GM19397 (cell line): ENCODE measurements at regions not wholly inside any gene's neighbourhood (a gene's known extent, or its start where the extent isn't known, plus 50 kb on each side); places are given as distances from the start of the nearest gene placed in this dataset.

ENCODE experiments used
- ATAC-seq: cut with Tn5 transposase; IDR thresholded peaks from one replicate; pipeline ENCODE4 v1.9.1; 2021; ENCODE audit warnings: mild to moderate bottlenecking, moderate library complexity; ENCODE audit not compliant: unreplicated experiment

DNA sequence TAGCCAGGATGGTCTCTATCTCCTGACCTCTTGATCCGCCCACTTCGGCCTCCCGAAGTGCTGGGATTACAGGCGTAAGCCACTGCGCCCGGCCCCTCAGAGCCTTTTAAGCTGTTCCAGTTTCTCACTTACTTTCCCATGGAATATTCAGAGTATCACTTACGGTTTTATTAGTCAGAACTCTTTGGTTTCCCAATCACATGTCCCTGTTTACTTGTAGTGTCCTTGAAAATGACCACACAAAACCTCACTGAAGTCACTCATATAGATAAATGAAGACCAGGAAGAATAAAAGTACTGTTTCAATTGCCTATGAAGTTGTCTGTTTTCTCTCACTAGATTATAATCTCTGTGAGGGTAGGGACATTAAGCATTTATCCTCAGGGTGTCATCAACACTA lies 217.2 kb upstream of the HCCS start:
- no peak for ATAC-seq

DNA sequence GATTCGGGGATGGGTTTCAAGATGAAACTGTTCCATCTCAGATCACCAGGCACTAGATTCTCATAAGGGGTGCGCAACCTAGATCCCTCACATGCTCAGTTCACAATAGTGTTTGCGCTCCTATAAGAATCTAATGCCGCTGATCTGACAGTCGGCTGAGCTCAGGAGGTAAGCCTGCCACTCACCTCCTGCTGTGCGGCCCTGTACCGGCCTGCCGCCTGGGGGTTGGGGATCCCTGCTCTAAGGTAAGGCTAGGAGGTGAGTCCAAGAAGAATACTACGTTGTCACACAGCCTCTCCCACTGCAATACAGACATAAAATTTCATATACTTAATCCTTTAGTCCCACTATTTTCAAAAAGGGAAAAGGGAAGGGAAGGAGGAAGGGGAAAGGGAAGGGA lies 213.4 kb upstream of the HCCS start:
- ATAC-seq = no peak

DNA sequence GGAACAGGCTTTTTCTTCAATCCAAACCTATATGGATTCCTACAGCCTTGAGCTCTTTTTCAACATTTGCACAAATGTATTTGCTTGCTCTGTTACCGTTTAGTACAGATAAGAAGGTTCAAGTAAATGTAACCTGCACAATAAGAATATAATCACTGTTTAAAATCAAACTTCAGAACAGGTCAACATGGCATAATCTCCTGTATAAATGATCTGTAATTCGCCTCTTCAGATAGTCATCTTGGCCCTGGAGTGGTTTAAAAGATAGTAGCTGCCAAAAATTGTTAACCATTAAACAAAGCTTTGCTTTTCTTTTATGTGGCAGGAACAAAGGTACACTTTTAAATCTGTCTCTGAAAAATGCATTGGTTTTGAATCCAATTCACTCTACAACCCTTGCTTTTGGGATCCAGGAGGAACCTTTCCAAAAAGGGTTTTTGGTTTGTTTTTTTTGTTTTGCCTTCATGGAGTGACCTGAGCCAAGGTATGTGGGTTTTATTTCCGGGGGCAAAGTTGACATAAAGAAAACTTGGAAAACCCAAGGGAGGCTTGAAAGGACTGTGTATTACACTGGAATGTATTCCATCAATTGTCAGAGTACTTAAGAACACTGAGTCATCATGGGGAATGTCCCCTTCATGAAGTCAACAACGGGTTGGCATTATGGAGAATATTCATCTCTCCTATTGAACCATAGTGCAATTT lies 210.4 kb upstream of the HCCS start:
- ATAC-seq = no peak

DNA sequence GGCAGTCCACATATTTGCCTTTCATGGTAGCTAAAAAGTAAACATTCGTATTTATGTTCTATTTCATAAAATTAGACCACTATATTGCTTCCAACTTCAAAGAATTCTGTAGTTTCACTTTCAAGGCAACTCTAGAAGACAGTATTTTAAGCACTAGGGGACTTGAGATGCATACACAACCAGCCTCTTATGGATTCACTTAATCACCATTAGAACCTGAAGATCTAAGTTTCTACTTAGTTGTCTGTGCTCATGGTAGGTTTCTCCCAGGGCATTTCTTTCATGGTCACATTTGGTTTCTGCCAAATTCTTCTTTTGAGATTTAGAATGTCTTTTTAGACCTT lies 209.9 kb upstream of the HCCS start:
- ATAC-seq = no peak

DNA sequence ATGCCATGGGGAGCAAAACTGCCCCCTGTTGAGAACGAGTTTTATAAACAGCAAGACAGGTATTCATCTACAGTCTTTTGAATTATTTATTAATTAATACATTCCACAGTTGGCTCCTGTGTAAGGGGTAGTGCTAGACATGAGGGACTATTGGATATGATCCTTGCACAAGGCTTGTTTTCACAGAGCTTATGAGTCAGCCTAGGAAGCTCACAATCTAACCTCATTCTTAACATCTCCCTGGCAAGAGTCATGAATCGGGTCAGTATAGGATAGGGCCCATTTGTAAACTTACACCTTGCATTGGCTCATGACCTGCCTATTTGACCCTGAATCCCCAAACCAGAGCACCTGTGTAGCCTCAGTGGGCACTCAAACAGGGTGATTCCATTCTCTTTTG lies 209.1 kb upstream of the HCCS start:
- no peak for ATAC-seq

DNA sequence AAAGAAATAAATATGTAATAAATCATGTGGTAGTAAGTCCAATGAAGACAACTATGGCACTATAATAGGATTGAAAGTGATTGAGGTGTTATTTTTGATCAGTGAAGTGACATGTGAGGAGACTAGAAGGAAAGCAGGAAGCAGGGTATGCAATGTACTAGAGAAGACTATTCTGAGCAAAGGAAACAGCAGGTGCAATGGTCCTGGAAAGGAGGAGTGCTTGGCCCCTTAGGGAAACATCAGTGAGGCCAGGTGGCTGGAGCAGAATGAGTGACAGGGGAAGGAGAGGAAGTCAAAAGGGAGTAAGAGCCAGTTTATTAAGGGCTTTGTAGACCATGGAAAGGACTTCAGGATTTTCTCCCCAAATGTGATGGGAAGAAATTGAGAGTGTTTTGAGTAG lies 207.6 kb upstream of the HCCS start:
- no peak for ATAC-seq

DNA sequence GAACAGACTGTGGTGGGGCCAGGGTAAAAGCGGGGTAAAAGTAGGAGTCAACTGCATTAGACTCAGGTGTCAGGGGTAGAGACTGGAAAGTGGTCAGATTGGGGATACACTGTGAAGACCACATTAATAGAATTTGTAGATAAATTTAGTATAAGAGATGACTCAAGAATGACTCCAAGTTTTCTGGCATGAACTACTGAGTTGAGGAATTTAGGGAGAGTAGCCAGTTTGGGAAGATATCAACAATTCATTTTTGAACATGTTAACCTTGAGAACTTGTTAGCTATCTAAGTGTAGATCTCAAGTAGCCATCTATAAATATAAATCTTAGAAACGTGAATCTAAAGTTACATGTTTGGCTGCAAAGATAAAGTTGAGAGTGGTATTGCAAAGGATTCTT lies 206.9 kb upstream of the HCCS start:
- ATAC-seq = no peak

DNA sequence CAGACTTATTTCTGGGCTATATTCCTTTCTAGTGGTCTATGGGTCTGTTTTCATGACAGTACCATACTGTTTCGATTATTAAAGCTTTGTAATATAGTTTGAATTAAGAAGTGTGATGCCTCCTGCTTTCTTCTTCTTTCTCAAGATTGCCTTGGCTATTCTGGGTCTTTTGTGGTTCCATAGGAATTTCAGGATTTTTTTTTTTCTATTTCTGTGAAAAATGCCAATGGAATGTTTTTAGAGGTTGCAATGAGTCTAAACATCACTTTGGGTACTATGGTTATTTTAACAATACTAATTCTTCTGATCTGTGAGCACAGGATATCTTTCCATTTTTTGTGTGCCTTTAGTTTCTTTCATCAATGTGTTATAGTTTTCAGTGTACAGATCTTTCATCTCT lies 204.3 kb upstream of the HCCS start:
- ATAC-seq = no peak

DNA sequence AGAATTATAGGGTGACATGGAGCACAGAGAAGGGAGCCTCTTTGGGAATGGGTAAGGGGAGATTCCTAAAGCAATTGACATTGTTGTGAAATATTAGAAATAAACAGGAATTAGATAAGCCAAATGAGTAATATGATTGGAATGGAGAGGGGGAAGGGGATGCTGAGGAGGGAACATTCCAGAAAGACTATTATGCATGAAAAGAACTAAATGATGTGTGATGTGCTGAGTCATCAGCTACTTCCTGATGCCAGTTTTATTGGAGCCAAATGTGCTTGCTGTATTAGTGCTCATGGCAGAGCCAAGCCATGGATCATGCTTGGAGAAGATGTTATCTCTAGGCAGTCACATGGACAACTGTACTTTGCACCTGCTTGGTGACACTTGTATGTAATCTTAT lies 189.0 kb upstream of the HCCS start:
- no peak for ATAC-seq

DNA sequence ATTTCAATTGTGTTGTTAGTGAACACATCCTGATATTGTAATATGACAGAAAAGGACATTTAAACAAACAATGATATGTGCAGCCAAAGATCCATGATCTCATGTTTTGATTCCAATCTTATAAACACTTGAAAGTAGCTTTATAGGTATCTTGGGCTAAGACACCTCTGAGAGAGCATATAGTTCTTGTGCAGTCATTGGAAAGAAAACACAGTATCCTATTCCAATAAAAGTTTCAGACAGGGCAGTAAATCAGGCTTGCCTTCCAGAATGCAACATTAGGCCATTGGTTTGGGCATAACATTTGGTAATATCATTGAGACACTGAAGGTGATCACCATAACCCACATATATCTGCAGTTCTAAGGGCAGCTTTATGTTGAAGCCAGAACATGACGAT lies 188.3 kb upstream of the HCCS start:
- ATAC-seq = no peak

DNA sequence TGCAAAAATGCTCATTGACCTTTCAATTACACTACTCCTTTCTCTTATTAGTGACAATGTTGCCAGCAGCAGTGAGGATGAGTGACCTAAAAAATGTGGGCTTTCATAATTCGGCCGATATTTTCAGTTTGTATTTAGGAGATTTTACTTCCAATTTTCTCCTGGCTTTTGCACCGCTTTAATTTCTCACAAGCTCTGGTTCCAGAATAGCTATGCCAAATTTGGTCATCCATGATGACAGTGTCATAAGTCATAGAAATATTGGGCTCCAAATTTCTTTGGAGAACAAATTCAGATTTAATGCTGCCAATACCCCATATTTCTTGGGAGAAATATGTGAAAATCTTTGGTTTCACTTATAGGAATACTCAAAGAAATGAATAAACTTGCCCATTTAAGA lies 187.7 kb upstream of the HCCS start:
- ATAC-seq = no peak

DNA sequence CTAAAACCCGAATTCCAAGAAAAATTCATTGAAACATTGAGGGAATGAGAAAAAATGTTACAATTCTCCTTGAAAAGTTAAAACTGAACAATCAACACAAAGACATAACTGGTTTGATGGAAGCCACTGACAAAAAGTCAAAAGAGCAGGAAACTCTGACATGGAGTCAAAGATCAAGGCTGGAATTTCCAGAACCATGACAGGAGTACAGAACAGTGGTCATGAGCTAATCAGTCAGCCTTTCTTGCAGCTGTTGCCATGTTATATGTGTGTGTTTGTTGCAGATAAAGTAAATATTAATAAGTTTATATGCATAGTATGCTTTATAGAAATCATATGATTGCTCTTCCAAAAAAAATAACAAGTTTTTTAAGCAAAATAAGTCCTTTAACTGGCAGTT lies 184.7 kb upstream of the HCCS start:
- no peak for ATAC-seq

DNA sequence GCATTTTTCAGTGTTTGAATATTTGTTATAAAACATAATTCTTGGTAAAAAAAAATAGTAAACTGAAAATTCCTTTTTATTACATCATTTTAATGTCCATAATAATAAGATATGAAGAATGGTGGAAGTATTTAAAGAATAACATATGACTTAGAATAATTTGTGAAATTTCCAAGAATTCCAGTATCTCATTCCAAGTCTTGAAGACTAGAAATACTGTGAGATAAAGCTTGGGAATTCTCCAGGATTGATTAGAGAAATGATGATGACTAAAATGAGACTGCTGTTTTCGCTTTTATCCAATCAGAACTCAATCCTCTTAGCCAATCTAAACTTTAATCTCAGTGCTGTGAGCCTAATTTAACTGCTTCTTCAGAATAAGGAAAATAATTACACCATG lies 184.2 kb upstream of the HCCS start:
- ATAC-seq = no peak

DNA sequence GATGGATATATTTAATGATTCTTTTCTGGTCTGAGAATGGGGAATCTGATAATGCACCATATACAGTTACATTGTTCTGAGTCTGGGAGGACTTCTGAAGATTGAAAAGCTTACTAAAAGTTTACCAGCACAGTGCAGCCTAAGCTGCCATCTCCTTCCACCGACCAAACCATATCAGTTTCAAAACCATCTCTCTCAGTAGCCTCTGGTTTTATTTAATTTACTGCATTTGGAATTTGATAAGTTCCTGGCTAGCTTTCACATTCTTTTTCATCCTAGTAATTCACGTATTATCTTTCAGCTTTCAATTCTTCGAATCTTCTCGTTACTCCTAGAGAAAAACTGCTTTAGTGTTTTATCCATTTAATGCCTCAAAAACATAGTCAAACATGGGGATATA lies 181.4 kb upstream of the HCCS start:
- no peak for ATAC-seq

DNA sequence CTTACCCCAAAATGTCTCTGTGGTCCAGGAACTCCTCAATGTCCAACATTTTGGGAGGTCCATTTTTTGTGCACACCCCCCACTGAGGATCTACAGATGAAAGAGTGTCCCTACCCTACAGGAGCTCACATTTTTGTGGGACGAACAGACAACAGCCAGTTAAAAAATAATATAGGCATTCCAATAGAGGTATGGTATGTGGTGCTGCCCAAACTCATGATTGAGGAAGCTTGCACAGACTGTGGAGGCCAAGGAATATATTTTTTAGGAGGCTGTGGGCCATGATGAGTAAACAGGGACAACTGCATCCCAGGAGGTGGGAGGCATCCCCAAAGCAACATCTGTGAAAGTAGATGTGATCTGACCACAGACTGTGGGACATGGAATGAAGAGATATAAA lies 181.0 kb upstream of the HCCS start:
- ATAC-seq = no peak

DNA sequence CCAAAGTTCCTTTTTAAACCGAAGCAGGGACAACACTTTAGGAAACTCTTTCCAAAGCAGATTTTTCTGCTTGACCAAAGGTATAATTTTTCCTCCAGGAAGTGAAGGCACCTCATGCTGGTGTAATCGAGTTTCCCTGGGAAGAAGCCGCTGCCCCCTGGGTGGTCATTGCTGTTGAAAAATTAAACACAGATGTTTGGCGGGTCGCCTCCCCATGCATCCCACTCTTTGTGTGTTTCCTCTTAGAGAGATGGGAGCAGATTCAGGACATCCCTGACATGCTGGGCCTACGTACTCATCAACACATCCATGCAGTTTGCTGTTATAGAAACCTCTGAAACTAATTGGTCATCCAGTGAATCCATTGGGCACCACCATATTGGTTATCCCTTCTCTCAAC lies 179.2 kb upstream of the HCCS start:
- ATAC-seq = no peak

DNA sequence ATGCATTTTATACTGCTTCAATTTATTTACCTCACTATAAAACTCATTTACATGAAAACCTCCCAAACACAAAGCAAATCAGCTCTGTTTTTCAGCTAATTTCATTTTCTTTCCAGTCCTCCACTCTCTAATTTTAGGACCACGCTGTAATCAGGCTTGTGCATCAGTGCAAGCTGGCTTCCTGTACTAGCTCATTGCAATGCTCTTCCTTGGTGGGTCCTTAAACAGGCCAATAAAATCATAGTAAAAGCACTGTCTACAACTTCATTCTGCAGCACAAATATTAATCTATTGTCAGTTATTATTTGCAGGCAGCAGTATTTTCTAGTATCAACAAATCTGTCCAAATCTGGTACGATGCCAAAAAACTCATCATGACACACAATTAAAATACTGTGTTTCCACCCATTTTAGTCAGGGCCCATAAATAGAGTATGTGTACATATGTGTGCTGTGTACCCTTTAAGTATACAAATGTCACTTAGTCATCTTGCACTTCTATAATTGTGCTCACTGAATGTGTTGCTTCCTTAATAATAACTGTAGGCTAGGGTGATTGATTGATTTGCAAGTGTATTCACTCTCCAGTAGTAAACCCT lies 178.2 kb upstream of the HCCS start:
- no peak for ATAC-seq

DNA sequence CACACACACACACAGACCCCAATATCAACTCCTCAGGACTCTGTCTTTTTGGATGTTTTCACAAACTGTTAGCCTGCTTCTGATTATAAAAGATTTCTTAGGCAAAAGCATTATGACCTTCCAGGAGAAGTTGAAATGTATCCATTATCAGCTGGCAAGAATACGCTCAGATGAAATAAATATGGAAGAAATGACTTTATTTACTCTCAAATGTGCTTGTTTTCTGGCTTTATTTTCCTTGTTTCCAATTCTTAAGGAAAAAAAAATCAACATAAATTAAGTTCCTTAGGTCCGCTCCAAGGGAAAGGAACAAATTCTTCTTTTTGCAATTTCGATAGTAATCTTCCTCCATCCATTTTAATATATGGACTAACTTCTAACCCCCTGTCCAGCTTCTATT lies 175.6 kb upstream of the HCCS start:
- no peak for ATAC-seq

DNA sequence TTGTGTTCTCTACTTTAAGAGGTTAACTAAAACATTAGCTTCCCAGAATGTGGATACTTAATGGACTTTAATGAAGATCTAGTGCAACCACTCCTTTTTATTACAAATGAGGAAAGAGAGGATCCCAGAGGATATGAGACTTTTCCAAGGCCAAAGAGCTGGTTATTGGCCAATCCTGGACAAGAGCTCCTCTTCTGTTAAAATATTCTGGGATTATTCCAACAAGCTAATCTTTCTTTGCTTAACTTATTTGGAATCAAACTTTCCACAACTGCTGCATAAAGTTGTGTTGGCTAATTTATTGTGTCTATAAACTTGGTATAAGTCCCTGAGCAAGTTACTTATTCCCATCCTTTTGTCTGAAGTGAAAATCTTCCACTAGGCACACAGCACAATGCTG lies 174.2 kb upstream of the HCCS start:
- ATAC-seq = no peak

DNA sequence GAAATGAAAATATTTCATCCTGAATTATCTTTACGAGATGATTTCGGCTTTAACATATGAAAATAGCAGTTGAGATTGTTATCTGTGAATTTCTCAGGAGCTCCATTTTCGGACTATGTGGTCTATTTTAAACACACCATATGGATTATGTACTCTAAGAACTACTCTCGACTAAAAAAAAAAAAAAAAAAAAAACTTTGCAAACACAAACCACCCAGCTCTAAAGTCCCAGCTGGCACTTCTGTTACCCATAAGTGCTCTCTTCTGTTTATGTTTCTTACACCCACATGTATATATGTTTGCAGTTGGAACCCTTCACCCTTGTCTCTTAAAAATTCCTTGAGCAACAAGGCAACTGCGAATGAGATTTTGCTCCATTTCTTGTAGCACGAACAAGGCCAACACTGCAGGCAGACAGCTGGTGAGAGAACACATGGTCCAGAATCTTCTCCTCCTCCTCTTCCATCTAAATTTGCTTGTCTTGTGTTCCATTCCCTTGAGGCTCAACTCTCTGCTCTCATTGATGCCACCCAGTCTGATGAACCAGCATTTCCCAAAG lies 172.7 kb upstream of the HCCS start:
- no peak for ATAC-seq

DNA sequence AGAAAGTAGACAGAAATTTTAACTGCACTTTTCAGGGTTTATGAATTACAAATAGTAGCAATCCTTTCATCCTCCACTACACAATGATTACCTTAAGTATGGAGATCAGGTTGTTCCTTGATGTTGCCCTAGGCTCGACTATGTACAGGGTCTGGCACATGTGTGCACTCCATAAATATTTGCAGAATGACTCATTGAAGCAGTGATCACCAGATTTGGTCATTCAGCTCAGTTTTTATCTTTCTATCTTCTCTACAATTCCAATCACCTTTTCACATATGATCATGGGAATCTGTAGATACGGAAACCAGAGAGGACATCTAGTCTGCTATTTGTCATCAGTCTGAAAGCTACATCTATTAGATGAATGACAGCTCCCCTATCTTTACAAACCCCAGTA lies 171.7 kb upstream of the HCCS start:
- ATAC-seq = no peak

DNA sequence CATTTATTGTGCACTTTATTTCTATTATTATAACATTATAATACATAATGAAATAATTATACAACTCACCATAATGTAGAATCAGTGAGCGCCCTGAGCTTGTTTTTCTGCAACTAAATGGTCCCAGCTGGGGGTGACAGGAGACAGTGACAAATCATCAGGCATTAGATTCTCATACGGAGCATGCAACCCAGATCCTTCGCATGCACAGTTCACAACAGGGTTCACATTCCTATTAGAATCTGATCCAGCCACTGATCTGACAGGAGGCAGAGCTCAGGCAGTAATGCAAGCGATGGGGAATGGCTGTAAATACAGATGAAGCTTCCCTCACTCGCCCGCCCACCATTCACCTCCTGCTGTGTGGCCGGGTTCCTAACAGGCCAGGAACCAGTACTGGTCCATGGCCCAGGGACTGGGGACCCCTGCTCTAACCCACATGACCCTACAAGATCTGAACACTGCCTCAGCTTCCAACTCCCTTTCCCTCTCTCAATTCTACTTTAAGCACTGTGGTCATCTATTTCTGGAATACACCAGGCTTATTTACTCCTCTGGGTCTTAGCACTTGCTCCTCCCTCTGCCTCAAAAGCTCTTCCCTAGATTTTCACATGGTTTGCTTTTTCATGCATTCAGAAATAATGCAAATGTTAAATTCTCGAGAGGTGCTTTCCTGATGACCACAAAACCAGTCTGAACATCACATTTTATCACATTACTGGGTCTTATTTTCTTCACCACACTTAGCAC lies 166.8 kb upstream of the HCCS start:
- no peak for ATAC-seq
